Stimulated activated naive CD8-positive, alpha-beta T cell treated with anti-CD3 and anti-CD28 coated beads, Interleukin-15, Interleukin-2, amounts not matched to agents 100 U/mL and 50 U/mL, for 24 hours (primary cell): ENCODE measurements at regions not wholly inside any gene's neighbourhood (a gene's known extent, or its start where the extent isn't known, plus 50 kb on each side); places are given as distances from the start of the nearest gene placed in this dataset.
"Not testable (repeated sequence)": the region's sequence is repeated elsewhere in the genome, so short reads cannot be mapped to it uniquely, and the experiment has no call there.

Source experiments
- ATAC-seq: fragments of 150-1000 bp; cut with Tn5 transposase; one replicate; pipeline ENCODE4 v1.10.0; 2021
- DNase-seq: peaks from one replicate; pipeline ENCODE4 v3.0.0; 2021

GRCh38 chr7:53596230-53596629 is 560.8 kb downstream of the POM121L12 start:
- DNase-seq (no peak), ATAC-seq (no peak)

GRCh38 chr7:53600296-53600695 is 564.9 kb downstream of the POM121L12 start:
- DNase-seq (no peak), ATAC-seq (no peak)

- no peak for DNase-seq
- no peak for ATAC-seq
These were observed 567.5 kb downstream of the POM121L12 start for GRCh38 chr7:53602817-53603418.

GRCh38 chr7:53603461-53603860 is 568.0 kb downstream of the POM121L12 start:
- no peak for DNase-seq
- no peak for ATAC-seq

- no peak for ATAC-seq
These were observed 568.8 kb downstream of the POM121L12 start for GRCh38 chr7:53604201-53604600.

GRCh38 chr7:53607961-53608360 is 572.5 kb downstream of the POM121L12 start:
- ATAC-seq = no peak
- DNase-seq = no peak

More at GRCh38 chr7:53604201-53604600, 568.8 kb downstream of the POM121L12 start:
- no peak for DNase-seq

- ATAC-seq (no peak), DNase-seq (no peak)
These were observed 573.8 kb downstream of the POM121L12 start for GRCh38 chr7:53609185-53609584.

- ATAC-seq (no peak), DNase-seq (no peak)
These were observed 575.6 kb downstream of the POM121L12 start for GRCh38 chr7:53611043-53611442.

GRCh38 chr7:53624356-53624755 is 588.9 kb downstream of the POM121L12 start:
- DNase-seq = no peak
- no peak for ATAC-seq

- ATAC-seq = no peak
- no peak for DNase-seq
These were observed 593.3 kb downstream of the POM121L12 start for GRCh38 chr7:53628775-53629174.

GRCh38 chr7:53635251-53635650 is 599.8 kb downstream of the POM121L12 start:
- not testable (repeated sequence) for ATAC-seq, DNase-seq

GRCh38 chr7:53638517-53638916 is 603.1 kb downstream of the POM121L12 start:
- DNase-seq = no peak
- no peak for ATAC-seq

- DNase-seq (no peak), ATAC-seq (no peak)
These were observed 605.7 kb downstream of the POM121L12 start for GRCh38 chr7:53641091-53641490.

- DNase-seq = no peak
- no peak for ATAC-seq
These were observed 606.9 kb downstream of the POM121L12 start for GRCh38 chr7:53642361-53642760.

GRCh38 chr7:53642866-53643265 is 607.4 kb downstream of the POM121L12 start:
- ATAC-seq (no peak), DNase-seq (no peak)

- DNase-seq = no peak
These were observed 621.4 kb downstream of the POM121L12 start for GRCh38 chr7:53656881-53657280.

GRCh38 chr7:53657586-53657985 is 622.2 kb downstream of the POM121L12 start:
- ATAC-seq = no peak

More at GRCh38 chr7:53656881-53657280, 621.4 kb downstream of the POM121L12 start:
- ATAC-seq = no peak

GRCh38 chr7:53658951-53659350 is 623.5 kb downstream of the POM121L12 start:
- no peak for DNase-seq
- no peak for ATAC-seq

More at GRCh38 chr7:53657586-53657985, 622.2 kb downstream of the POM121L12 start:
- DNase-seq = no peak

GRCh38 chr7:53661645-53662217 is 626.3 kb downstream of the POM121L12 start:
- ATAC-seq (no peak), DNase-seq (no peak)

- ATAC-seq (no peak), DNase-seq (no peak)
These were observed 637.2 kb downstream of the POM121L12 start for GRCh38 chr7:53672681-53673080.

- DNase-seq (no peak), ATAC-seq (no peak)
These were observed 640.4 kb downstream of the POM121L12 start for GRCh38 chr7:53675835-53676234.

- no peak for ATAC-seq
- no peak for DNase-seq
These were observed 649.3 kb downstream of the POM121L12 start for GRCh38 chr7:53684693-53685092.

GRCh38 chr7:53690411-53690810 is 655.0 kb downstream of the POM121L12 start:
- DNase-seq = no peak
- no peak for ATAC-seq

- ATAC-seq = no peak
- DNase-seq = no peak
These were observed 662.5 kb downstream of the POM121L12 start for GRCh38 chr7:53697913-53698312.
